Natural killer cell (primary cell): ENCODE measurements at regions not wholly inside any gene's neighbourhood (a gene's known extent, or its start where the extent isn't known, plus 50 kb on each side); places are given as distances from the start of the nearest gene placed in this dataset.

ENCODE experiments used
- ATAC-seq, 3 donors: fragments of 150-1000 bp in 2 of 3; fragments of 200-7000 bp in 1 of 3; cut with Tn5 transposase; 1 replicate in 1 of 3; 2 replicates in 2 of 3; pipeline ENCODE4 v1.10.0; 2021; ENCODE audit warnings: mild to moderate bottlenecking in 2 of 3, moderate library complexity in 2 of 3
- DNase-seq, 2 donors: peaks; one replicate each; pipeline versions ENCODE4 v3.0.0 to v3.0.0-alpha.2; 2013 to 2021; ENCODE audit warnings: mixed read lengths in 1 of 2
- H3K27ac ChIP-seq: one replicate; pipeline ENCODE4 v1.5.1; 2013; ENCODE audit warnings: mild to moderate bottlenecking, low read length
- H3K27me3 ChIP-seq: one replicate; pipeline ENCODE4 v1.6.1; 2013; ENCODE audit warnings: low read length; ENCODE audit not compliant: control insufficient read depth, insufficient read depth
- H3K36me3 ChIP-seq: one replicate; pipeline ENCODE4 v1.6.1; 2013; ENCODE audit warnings: low read length; ENCODE audit not compliant: control insufficient read depth, insufficient read depth
- H3K4me1 ChIP-seq: one replicate; pipeline ENCODE4 v1.6.1; 2013; ENCODE audit warnings: low read length; ENCODE audit not compliant: control insufficient read depth, insufficient read depth
- H3K4me3 ChIP-seq: one replicate; pipeline ENCODE4 v1.5.1; 2013; ENCODE audit warnings: low read length
- H3K9me3 ChIP-seq: one replicate; pipeline ENCODE4 v1.6.1; 2013; ENCODE audit warnings: low read length; ENCODE audit not compliant: control insufficient read depth, insufficient read depth
- H3K27ac Mint-ChIP-seq, 2 donors: one replicate each; pipeline ENCODE4 v1.8.0; 2022; ENCODE audit warnings: mild to moderate bottlenecking in 2 of 2, mixed read lengths in 2 of 2, moderate library complexity in 1 of 2
- H3K27me3 Mint-ChIP-seq, 2 donors: one replicate each; pipeline ENCODE4 v1.8.0; 2022; ENCODE audit warnings: low read depth in 2 of 2, mixed read lengths in 2 of 2
- H3K36me3 Mint-ChIP-seq: one replicate; pipeline ENCODE4 v1.8.0; 2022; ENCODE audit warnings: mixed read lengths
- H3K4me1 Mint-ChIP-seq, 2 donors: one replicate each; pipeline ENCODE4 v1.8.0; 2022; ENCODE audit warnings: mixed read lengths in 2 of 2
- H3K4me3 Mint-ChIP-seq: one replicate; pipeline ENCODE4 v1.8.0; 2022; ENCODE audit warnings: mild to moderate bottlenecking, moderate library complexity, mixed read lengths
- H3K9me3 Mint-ChIP-seq, 2 donors: one replicate each; pipeline ENCODE4 v1.8.0; 2022; ENCODE audit warnings: mixed read lengths in 2 of 2
- CTCF ChIP-seq: fragments of 200-600 bp; IDR thresholded peaks from one replicate; pipeline ENCODE4 v1.8.0; 2022; ENCODE audit warnings: antibody characterized with exemption
- WGBS: methylation state at CpG from one replicate; pipeline ENCODE4 v1.1.7; 2013; ENCODE audit warnings: missing lambda C conversion rate; ENCODE audit not compliant: insufficient coverage; 5-methylcytosine and 5-hydroxymethylcytosine counted together
- intact Hi-C: fragments of 100-400 bp; cut with micrococcal nuclease; formaldehyde crosslinking; loops from one replicate; pipeline ENCODE4 v1.14.2; 2022

GRCh38 chr7:42350801-42351200 lies 113.8 kb upstream of the GLI3 start:
- no peaks in the 10 kb centered on the region for H3K36me3 ChIP-seq
- ATAC-seq = no peak
- no peak overlapping the region for H3K27ac ChIP-seq
- H3K9me3 ChIP-seq = no peaks in the 10 kb centered on the region
- intact Hi-C loops = no loop called here
- Mint-ChIP-seq H3K4me1 (no peaks in the 10 kb centered on the region), H3K36me3 (no peaks in the 10 kb centered on the region), H3K4me3 (no peak overlapping the region), H3K27me3 (peaks cover 0 to 20% of the 10 kb centered on the region in 2 donors), H3K27ac (no peak overlapping the region), H3K9me3 (no peaks in the 10 kb centered on the region)
- H3K27me3 ChIP-seq = no peaks in the 10 kb centered on the region
- no peak for DNase-seq
- 58% methylated on average over 2 of the region's 2 CpGs for WGBS
- no peak for TF ChIP-seq CTCF
- H3K4me3 ChIP-seq = no peak overlapping the region
- no peaks in the 10 kb centered on the region for H3K4me1 ChIP-seq

- Histone ChIP-seq H3K27ac (no peak overlapping the region), H3K4me3 (no peak overlapping the region), H3K9me3 (no peaks in the 10 kb centered on the region), H3K36me3 (no peaks in the 10 kb centered on the region), H3K27me3 (no peaks in the 10 kb centered on the region), H3K4me1 (no peaks in the 10 kb centered on the region)
- intact Hi-C loops = no loop called here
- Mint-ChIP-seq H3K27me3 (peaks cover 5 to 20% of the 10 kb centered on the region in 2 donors), H3K36me3 (no peaks in the 10 kb centered on the region), H3K4me3 (no peak overlapping the region), H3K4me1 (no peaks in the 10 kb centered on the region), H3K9me3 (no peaks in the 10 kb centered on the region), H3K27ac (no peak overlapping the region)
- no peak for DNase-seq
- 84% methylated on average over 3 of the region's 3 CpGs for WGBS
- TF ChIP-seq CTCF = no peak
- no peak for ATAC-seq
These were observed 111.6 kb upstream of the GLI3 start for GRCh38 chr7:42348631-42349030.

- ATAC-seq (no peak), DNase-seq (no peak)
- Mint-ChIP-seq H3K9me3 (no peaks in the 10 kb centered on the region), H3K27ac (no peak overlapping the region), H3K4me1 (no peaks in the 10 kb centered on the region), H3K36me3 (no peaks in the 10 kb centered on the region), H3K4me3 (no peak overlapping the region), H3K27me3 (peaks cover 5 to 19% of the 10 kb centered on the region in 2 donors)
- Histone ChIP-seq H3K27ac (no peak overlapping the region), H3K27me3 (no peaks in the 10 kb centered on the region), H3K4me3 (no peak overlapping the region), H3K9me3 (no peaks in the 10 kb centered on the region), H3K36me3 (no peaks in the 10 kb centered on the region), H3K4me1 (no peaks in the 10 kb centered on the region)
- 92% methylated on average over 1 of the region's 1 CpG for WGBS
- intact Hi-C loops = no loop called here
- no peak for TF ChIP-seq CTCF
These were observed 111.1 kb upstream of the GLI3 start for GRCh38 chr7:42348071-42348470.

- H3K36me3 Mint-ChIP-seq = no peaks in the 10 kb centered on the region
- Histone ChIP-seq H3K9me3 (no peaks in the 10 kb centered on the region), H3K27ac (no peak overlapping the region), H3K36me3 (no peaks in the 10 kb centered on the region), H3K4me3 (no peak overlapping the region), H3K27me3 (no peaks in the 10 kb centered on the region), H3K4me1 (no peaks in the 10 kb centered on the region)
- no peak overlapping the region for H3K4me3 Mint-ChIP-seq
- DNase-seq (no peak), ATAC-seq (no peak)
- 77% methylated on average over 4 of the region's 4 CpGs for WGBS
- intact Hi-C loops = no loop called here
- no peak for TF ChIP-seq CTCF
- H3K4me1 Mint-ChIP-seq = no peaks in the 10 kb centered on the region
- H3K27me3 Mint-ChIP-seq = peaks cover 5 to 14% of the 10 kb centered on the region in 2 donors
- no peaks in the 10 kb centered on the region for H3K9me3 Mint-ChIP-seq
- H3K27ac Mint-ChIP-seq = no peak overlapping the region
These were observed 110.6 kb upstream of the GLI3 start for GRCh38 chr7:42347616-42348015.
